HEK293 (cell line): ENCODE measurements at regions not wholly inside any gene's neighbourhood (a gene's known extent, or its start where the extent isn't known, plus 50 kb on each side); places are given as distances from the start of the nearest gene placed in this dataset.

Experiments
- CTCF ChIA-PET: fragments of 350-600 bp; formaldehyde crosslinking; extraction: SDS; loops from one replicate; lab custom pipeline; 2021; ENCODE audit warnings: antibody characterized with exemption; lab: Yijun Ruan, JAX
- POLR2A ChIA-PET: fragments of 300-600 bp; formaldehyde crosslinking; extraction: SDS; loops from one replicate; lab custom pipeline; 2020; ENCODE audit warnings: antibody characterized with exemption, inconsistent platforms; lab: Yijun Ruan, JAX
- H3K27ac ChIP-seq: fragments of 200-500 bp; sonication (Bioruptor generic); 2 replicates; pipeline ENCODE4 v1.5.1; 2014; ENCODE audit warnings: low read depth, low read length, control low read depth, inconsistent platforms; ENCODE audit errors: extremely low read depth
- H3K36me3 ChIP-seq, 2 experiments: fragments of 200-500 bp in 1 of 2; sonication (Bioruptor generic) in 1 of 2; 1 replicate in 1 of 2; 2 replicates in 1 of 2; pipeline ENCODE4 v1.5.1; 2014 to 2017; ENCODE audit warnings: inconsistent platforms in 2 of 2, low read length in 2 of 2; ENCODE audit not compliant: control insufficient read depth in 2 of 2, insufficient read depth in 1 of 2
- H3K4me1 ChIP-seq: fragments of 200-500 bp; sonication (Bioruptor generic); 2 replicates; pipeline ENCODE4 v1.5.1; 2014; ENCODE audit warnings: mild to moderate bottlenecking, low read length, inconsistent platforms; ENCODE audit not compliant: control insufficient read depth, insufficient read depth
- H3K4me3 ChIP-seq: 2 replicates; pipeline ENCODE4 v1.5.1; 2011; ENCODE audit warnings: low read depth, mild to moderate bottlenecking, control low read depth, low read length, moderate library complexity
- H3K9me3 ChIP-seq: fragments of 200-500 bp; sonication (Bioruptor generic); 2 replicates; pipeline ENCODE4 v1.5.1; 2014; ENCODE audit warnings: low read depth, low read length, inconsistent platforms; ENCODE audit not compliant: control insufficient read depth, insufficient read depth
- ELK4 ChIP-seq: IDR thresholded peaks from 2 replicates; pipeline ENCODE4 v1.6.1; 2011; ENCODE audit warnings: mild to moderate bottlenecking, low read depth, low read length, borderline replicate concordance
- HOXD13 ChIP-seq: sonication (generic); formaldehyde crosslinking; IDR thresholded peaks from 2 replicates; pipeline ENCODE4 v1.8.0; 2022; ENCODE audit warnings: missing genetic modification reagents, borderline replicate concordance
- KLF10 ChIP-seq: fragments of 450-650 bp; IDR thresholded peaks from 2 replicates; pipeline ENCODE4 v1.5.1; 2018; ENCODE audit warnings: missing biosample characterization, mild to moderate bottlenecking, missing genetic modification characterization
- KLF16 ChIP-seq: fragments of 450-650 bp; formaldehyde crosslinking; IDR thresholded peaks from 2 replicates; pipeline ENCODE4 v1.5.1; 2017; ENCODE audit warnings: missing biosample characterization, missing genetic modification characterization
- OSR2 ChIP-seq: fragments of 450-650 bp; formaldehyde crosslinking; IDR thresholded peaks from 2 replicates; pipeline ENCODE4 v1.5.1; 2016; ENCODE audit warnings: missing biosample characterization, missing genetic modification characterization
- SETDB1 ChIP-seq: IDR thresholded peaks from one replicate; pipeline ENCODE4 v1.6.1; 2017; ENCODE audit warnings: mild to moderate bottlenecking, low read length, moderate library complexity, mixed read lengths; ENCODE audit not compliant: insufficient read length
- SP7 ChIP-seq: fragments of 450-650 bp; formaldehyde crosslinking; IDR thresholded peaks from 2 replicates; pipeline ENCODE4 v1.5.1; 2016; ENCODE audit warnings: missing biosample characterization, missing genetic modification characterization
- ZBTB20 ChIP-seq: fragments of 450-650 bp; formaldehyde crosslinking; IDR thresholded peaks from 2 replicates; pipeline ENCODE4 v1.5.1; 2016; ENCODE audit warnings: missing biosample characterization, missing genetic modification characterization
- ZBTB48 ChIP-seq: fragments of 450-650 bp; formaldehyde crosslinking; IDR thresholded peaks from 2 replicates; pipeline ENCODE4 v1.5.1; 2016; ENCODE audit warnings: missing biosample characterization, missing genetic modification characterization
- ZFHX2 ChIP-seq: fragments of 450-650 bp; formaldehyde crosslinking; conservative IDR thresholded peaks from 2 replicates; pipeline ENCODE4 v1.5.1; 2016; ENCODE audit warnings: missing biosample characterization, missing genetic modification characterization
- ZNF10 ChIP-seq: fragments of 450-650 bp; formaldehyde crosslinking; IDR thresholded peaks from 2 replicates; pipeline ENCODE4 v1.5.1; 2017; ENCODE audit warnings: missing biosample characterization, missing genetic modification characterization
- ZNF138 ChIP-seq: fragments of 450-650 bp; formaldehyde crosslinking; IDR thresholded peaks from 2 replicates; pipeline ENCODE4 v1.5.1; 2016; ENCODE audit warnings: missing biosample characterization, missing genetic modification characterization, borderline replicate concordance
- ZNF266 ChIP-seq: fragments of 450-650 bp; formaldehyde crosslinking; IDR thresholded peaks from 2 replicates; pipeline ENCODE4 v1.5.1; 2016; ENCODE audit warnings: missing biosample characterization, missing genetic modification characterization, low read depth
- ZNF423 ChIP-seq: fragments of 450-650 bp; formaldehyde crosslinking; IDR thresholded peaks from 2 replicates; pipeline ENCODE4 v1.5.1; 2016; ENCODE audit warnings: missing biosample characterization, missing genetic modification characterization
- ZNF513 ChIP-seq: fragments of 450-650 bp; IDR thresholded peaks from 2 replicates; pipeline ENCODE4 v1.5.1; 2018; ENCODE audit warnings: missing biosample characterization, missing genetic modification characterization
- ZNF530 ChIP-seq: fragments of 450-650 bp; formaldehyde crosslinking; IDR thresholded peaks from 2 replicates; pipeline ENCODE4 v1.5.1; 2016; ENCODE audit warnings: low read depth, missing biosample characterization, missing genetic modification characterization
- ZNF623 ChIP-seq: fragments of 450-650 bp; formaldehyde crosslinking; IDR thresholded peaks from 2 replicates; pipeline ENCODE4 v1.5.1; 2016; ENCODE audit warnings: missing biosample characterization, missing genetic modification characterization
- ZNF629 ChIP-seq: fragments of 450-650 bp; formaldehyde crosslinking; IDR thresholded peaks from 2 replicates; pipeline ENCODE4 v1.5.1; 2017; ENCODE audit warnings: missing biosample characterization, missing genetic modification characterization

GRCh38 chr12:25752710-25753309 is 199.7 kb upstream of the LMNTD1 start (continued):
- TF ChIP-seq ZBTB20 (tag by site-specific recombination) (no peak), HOXD13 (CRISPR knock-in tag) (no peak), ZNF530 (tag by site-specific recombination) (no peak)

- TF ChIP-seq ZNF10 (tag by site-specific recombination) (no peak), ZNF266 (tag by site-specific recombination) (no peak)
- ChIA-PET POLR2A (no interaction called here), CTCF (no interaction called here)
- Histone ChIP-seq H3K4me1 (no peaks in the 10 kb centered on the region), H3K36me3 (no peaks in the 10 kb centered on the region), H3K4me3 (no peak overlapping the region), H3K9me3 (no peaks in the 10 kb centered on the region), H3K27ac (no peak overlapping the region)
Observed at GRCh38 chr12:25755136-25755970, 202.3 kb upstream of the LMNTD1 start.

- POLR2A ChIA-PET = no interaction called here
- Histone ChIP-seq H3K4me3 (no peak overlapping the region), H3K36me3 (no peaks in the 10 kb centered on the region), H3K4me1 (no peaks in the 10 kb centered on the region), H3K27ac (no peak overlapping the region), H3K9me3 (no peaks in the 10 kb centered on the region)
- CTCF ChIA-PET = interaction anchor here (0.8 kb wide), 1 partner anchor 320 kb away, joined by 3 read pairs; no protein-coding TSS in a partner anchor
- no peak for TF ChIP-seq ZFHX2 (tag by site-specific recombination)
- TF ChIP-seq ZNF423 (tag by site-specific recombination) = no peak
- TF ChIP-seq SP7 (tag by site-specific recombination) = no peak
Observed at GRCh38 chr12:25755971-25756260, 202.6 kb upstream of the RASSF8 start.

GRCh38 chr12:25757037-25757665 is 201.3 kb upstream of the RASSF8 start:
- Histone ChIP-seq H3K9me3 (no peaks in the 10 kb centered on the region), H3K27ac (no peak overlapping the region), H3K36me3 (no peaks in the 10 kb centered on the region), H3K4me3 (no peak overlapping the region), H3K4me1 (no peaks in the 10 kb centered on the region)
- POLR2A ChIA-PET = no interaction called here
- CTCF ChIA-PET = interaction anchor here (0.6 to 0.7 kb wide), 3 partner anchors 38 to 184 kb away, joined by 3 to 5 read pairs (median 3); no protein-coding TSS in a partner anchor
- no peak for TF ChIP-seq ZNF138 (tag by site-specific recombination)
- no peak for TF ChIP-seq ZBTB48 (tag by site-specific recombination)
- no peak for TF ChIP-seq OSR2 (tag by site-specific recombination)
- TF ChIP-seq KLF16 (tag by site-specific recombination) = no peak
- no peak for TF ChIP-seq SETDB1
- TF ChIP-seq ZNF513 (tag by site-specific recombination) = no peak
- TF ChIP-seq KLF10 (tag by site-specific recombination) = no peak
- no peak for TF ChIP-seq ELK4
- TF ChIP-seq ZNF629 (tag by site-specific recombination) = no peak
- no peak for TF ChIP-seq ZNF623 (tag by site-specific recombination)
